ENCODE measurements at regions not wholly inside any gene's neighbourhood (a gene's known extent, or its start where the extent isn't known, plus 50 kb on each side); places are given as distances from the start of the nearest gene placed in this dataset.

DNA sequence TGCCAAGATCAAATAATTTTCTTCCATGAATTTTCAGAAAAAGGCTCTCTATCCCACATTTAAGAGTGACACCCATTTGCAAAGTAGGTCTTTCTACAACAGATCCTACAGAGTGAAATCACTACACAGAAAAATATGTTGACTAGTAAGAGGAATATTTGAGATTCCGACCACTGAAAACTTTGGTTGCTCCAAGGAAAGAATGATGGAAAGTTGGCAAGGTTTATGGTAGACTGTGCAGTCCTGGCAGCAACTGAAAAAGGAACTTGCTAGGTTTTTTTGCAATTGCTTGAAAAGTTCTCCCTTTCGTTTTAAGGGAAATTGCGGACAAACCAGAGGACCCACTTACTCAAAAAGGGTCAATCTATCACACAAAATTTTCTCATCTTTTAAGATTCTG lies 83.1 kb upstream of the TSPAN8 start:
- no peak for DNase-seq

DNA sequence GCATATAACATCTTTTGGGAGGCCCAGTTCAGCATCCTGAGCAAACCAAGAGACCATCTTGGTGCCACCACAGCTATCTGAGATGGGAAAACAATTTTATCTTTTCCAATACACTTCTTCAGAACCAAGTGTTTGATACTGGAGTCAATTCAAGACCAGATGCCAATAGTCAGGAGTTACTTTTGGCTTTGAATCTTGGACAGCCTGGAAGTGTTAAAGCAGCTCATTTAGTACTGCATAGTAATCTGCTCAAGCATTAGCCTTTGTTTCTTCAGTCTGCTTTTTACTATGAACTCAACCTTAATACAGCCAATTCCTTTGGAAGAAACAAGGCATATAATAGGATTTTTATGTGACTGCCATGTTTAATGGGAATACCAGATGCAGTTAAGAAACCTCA lies 81.9 kb upstream of the TSPAN8 start:
- peak in 2 of 58 donors; percentile 0 to 11 for DNase-seq

- DNase-seq, result no peak
Measured at GRCh38 chr12:71237128-71237527, 79.3 kb upstream of the TSPAN8 start.

DNA sequence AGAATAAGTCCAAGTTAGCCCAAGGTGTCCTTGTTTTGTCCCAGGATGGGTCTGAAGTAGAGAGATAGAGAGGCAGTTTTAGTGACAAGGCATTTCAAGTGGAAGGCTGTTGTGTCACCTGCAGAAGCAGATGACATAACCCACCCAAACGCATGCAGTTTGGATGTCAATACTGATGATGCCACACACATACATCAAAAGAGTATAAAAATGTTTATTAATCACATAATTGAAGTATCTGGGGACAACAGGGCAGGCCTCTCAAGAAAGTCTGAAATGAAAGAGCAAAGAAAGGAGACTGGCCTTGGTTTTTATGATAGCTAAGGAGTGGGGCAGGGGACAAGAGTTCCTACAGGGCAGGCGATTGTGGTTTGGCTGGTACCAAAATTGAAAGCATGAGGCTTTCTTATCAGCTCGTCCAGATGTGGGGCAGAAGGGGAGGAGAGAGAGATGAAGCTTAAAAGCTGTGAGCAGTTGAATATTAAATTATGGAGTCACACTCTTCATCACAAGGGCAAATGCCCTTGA lies 78.4 kb upstream of the TSPAN8 start:
- no peak for DNase-seq

- DNase-seq, result no peak
Measured at GRCh38 chr12:71233083-71233482, 75.3 kb upstream of the TSPAN8 start.

DNA sequence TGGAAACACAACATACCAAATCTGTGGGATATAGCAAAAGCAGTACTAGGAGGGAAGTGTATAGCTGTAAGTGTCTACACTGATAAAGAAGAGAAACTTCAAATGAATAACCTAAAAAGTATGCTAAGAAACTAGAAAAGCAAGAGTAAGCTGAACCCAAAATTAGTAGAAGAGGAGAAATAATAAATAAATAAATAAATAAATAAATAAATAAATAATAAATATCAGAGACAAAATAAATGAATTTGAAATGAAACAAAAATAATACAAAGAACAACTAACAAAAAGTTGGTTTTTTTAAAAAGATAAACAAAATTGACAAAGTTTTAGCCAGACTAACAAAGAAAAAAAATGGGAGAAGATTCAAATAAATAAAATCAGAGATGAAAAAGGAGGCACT lies 72.7 kb upstream of the TSPAN8 start:
- DNase-seq, result no peak

DNA sequence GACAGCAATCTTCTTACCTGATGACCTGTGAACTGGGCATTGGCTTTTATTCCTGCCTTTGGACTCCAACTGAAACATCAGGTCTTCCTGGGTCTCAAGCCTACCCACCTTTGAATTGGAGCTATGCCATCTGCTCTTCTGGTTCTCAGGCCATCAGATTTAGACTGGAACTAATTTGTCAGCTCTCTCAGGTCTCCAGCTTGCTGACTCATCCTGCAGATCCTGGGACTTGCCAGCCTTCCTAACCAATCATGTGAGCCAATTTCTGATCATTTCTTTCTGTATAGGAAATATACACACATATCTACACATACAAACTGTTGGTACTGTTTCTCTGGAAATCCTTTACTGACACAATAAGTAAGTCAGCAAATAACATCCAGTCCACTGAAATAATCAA lies 65.3 kb upstream of the TSPAN8 start:
- no peak for DNase-seq

DNA sequence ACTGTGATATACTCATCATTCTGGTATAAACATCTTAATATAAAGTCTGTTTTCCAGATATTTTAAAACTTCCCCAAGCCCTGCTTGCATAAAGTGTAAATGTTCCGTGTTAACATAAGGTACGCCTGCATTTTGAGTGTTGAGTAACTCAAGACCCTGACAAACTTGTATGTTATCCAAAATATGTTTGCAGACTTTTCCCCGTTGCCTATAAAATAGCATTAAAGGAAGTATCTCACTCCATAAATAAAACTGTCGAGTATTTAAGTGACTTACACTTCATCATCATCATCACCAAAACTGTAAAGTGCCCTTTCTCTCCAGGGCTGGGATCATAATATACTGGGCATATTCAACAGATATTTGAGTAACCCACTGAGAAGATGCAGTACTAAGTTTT lies 64.6 kb upstream of the TSPAN8 start:
- DNase-seq, result no peak

DNA sequence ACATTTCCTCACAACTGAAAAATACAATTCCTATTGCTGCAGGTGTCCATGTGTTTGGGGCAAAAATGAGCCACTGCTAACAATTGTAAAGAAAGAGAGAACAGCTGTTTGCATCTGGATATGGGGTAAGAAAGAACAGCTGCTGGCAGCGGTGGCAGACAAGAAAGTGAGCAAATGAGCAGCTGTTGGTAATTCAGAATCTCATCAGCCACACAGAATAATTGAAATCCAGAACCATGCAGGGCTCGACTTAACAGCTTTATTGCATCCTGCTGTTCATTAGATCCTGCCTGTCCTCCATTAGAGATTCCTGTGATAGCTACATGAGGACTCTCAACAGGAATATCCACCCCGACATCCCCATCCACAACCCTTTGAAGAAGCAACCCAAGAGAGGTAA lies 62.5 kb upstream of the TSPAN8 start:
- no peak for DNase-seq

GRCh38 chr12:71219224-71219623 lies 61.4 kb upstream of the TSPAN8 start:
- no peak for DNase-seq

- DNase-seq, result peak in 4 of 58 donors; percentile 0 to 4 (median 2)
Measured at GRCh38 chr12:71218616-71219015, 60.8 kb upstream of the TSPAN8 start.

DNA sequence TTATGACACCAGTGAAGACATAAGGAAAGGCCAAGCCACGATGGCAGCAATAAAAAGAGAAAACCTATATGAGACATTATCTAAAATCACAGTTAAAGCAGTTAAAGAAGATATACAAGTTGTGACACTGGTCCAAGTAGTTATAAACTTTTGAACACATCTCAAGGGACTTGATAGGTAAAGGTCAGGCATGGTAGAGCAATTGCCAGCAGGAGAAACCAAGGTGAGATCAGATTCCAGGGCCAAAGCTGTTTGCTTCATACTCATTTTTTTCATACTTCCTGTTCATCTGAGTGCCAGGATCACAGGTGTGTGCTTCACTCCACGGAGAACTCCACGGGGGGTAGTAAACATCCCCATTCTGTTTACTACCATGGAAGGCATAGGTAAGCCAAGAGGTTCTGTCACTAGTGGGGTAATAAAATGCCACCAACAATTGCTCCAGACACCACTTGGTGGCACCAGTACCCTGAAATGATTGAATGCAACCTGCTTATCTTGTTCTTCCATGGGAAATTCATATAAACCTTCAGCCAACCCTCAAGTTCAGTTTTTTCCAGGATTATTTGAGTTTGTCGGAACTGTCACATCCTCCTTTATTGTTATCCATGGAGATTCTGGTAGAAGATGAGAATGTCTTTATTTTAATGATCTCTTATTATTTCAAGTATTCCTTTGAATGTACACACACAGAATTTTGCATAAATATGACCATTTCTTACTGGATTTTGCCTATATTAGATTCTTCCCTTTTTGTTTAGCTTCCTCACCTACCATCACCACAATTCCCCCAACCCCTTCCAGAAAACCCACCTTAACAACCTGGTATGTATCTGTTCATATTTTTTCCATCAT lies 59.2 kb upstream of the TSPAN8 start:
- DNase-seq, result peak in 26 of 58 donors; percentile 0 to 47 (median 11)

DNA sequence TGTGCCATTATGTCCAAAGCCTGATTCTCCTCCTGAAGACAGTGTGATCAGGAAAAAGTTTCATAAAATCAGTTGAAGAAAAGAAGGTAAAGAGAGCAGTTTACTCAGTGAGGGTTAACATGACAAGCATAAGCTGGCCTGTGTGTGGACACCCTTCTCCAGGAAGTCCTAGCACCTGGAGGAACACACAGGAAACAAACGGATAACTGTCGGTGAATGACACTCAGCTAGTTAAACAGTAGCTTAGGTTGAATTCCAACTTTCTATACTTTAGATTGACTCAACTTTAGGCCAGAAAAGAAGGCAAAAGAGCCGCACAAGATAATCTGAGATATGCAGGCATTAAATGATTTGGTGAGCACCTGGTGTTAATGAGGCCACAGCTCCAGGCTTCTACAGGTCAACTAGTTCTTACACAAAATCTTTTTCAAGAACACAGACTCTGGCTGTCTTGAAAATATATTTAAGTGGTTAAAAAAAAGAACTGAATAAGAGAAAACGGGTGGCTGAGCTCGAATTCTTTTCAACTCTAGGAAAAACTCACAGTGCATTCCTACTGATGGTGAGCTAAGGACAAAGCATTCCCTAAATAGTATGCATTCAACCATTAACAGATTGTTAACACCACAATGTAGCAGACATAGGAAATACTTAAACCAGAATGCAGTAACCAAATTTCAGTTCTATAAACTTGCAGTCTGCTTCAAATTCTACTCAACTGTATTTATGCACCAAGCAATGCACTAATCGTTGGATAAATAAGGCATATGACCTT lies 56.9 kb upstream of the TSPAN8 start:
- DNase-seq, result no peak

DNA sequence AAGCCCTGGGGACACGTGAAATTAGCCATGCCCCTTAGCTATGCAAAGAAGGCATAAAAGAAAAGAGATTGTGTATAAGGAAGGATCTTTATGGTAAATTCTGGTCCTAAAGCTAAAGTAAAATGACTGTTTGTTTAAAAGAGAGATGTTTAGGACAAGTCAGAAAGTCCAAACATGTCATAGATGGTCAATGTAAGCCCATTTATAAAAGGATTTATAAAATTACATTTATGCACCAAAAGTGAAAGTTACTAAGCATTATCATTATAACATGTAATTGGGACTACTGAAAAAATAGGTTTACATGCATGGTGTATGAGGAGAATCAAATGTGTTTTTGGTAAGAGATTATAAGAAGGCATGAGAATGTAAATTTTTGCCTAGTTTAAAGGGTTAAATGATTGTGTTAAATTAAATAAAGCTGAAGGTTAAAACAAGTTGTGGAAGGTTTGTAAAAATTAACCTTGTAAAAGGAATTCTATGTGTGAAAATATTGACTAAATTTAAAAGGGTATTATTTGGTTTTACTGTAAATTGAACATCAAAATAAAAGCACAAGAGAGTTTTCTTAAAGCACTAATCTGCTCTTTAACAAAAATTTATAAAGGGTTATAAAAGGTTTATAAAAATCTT lies 50.4 kb upstream of the TSPAN8 start:
- DNase-seq, result no peak

Measured in anterior cingulate cortex (tissue), 58 donors.